NT2/D1 (cell line): ENCODE measurements at regions not wholly inside any gene's neighbourhood (a gene's known extent, or its start where the extent isn't known, plus 50 kb on each side); places are given as distances from the start of the nearest gene placed in this dataset.

Source experiments
- DNase-seq: peaks from one replicate; pipeline ENCODE4 v3.0.0-alpha.2; 2011; ENCODE audit warnings: low read depth, low spot score
- H3K27me3 ChIP-seq: 2 replicates; pipeline ENCODE4 v1.6.0; 2011; ENCODE audit warnings: mild to moderate bottlenecking; ENCODE audit not compliant: insufficient read length, insufficient read depth
- H3K36me3 ChIP-seq: 2 replicates; pipeline ENCODE4 v1.6.1; 2011; ENCODE audit warnings: mild to moderate bottlenecking, low read length, mixed read lengths; ENCODE audit not compliant: insufficient read depth, insufficient read length
- H3K4me1 ChIP-seq: 2 replicates; pipeline ENCODE4 v1.5.1; 2011; ENCODE audit not compliant: insufficient read depth, insufficient read length
- H3K4me3 ChIP-seq: 2 replicates; pipeline ENCODE4 v1.5.1; 2011; ENCODE audit warnings: low read depth; ENCODE audit not compliant: insufficient read length
- H3K9ac ChIP-seq: 2 replicates; pipeline ENCODE4 v1.6.0; 2011; ENCODE audit warnings: low read depth; ENCODE audit not compliant: insufficient read length
- H3K9me3 ChIP-seq: 2 replicates; pipeline ENCODE4 v1.5.1; 2011; ENCODE audit warnings: mild to moderate bottlenecking, low read length; ENCODE audit not compliant: insufficient read depth
- SUZ12 ChIP-seq: IDR thresholded peaks from 2 replicates; pipeline ENCODE4 v1.6.1; 2011; ENCODE audit not compliant: insufficient read length, insufficient read depth; ENCODE audit errors: extremely low read depth
- YY1 ChIP-seq: IDR thresholded peaks from 2 replicates; pipeline ENCODE4 v1.6.1; 2011; ENCODE audit not compliant: insufficient read length, insufficient read depth
- ZNF274 ChIP-seq: IDR thresholded peaks from 2 replicates; pipeline ENCODE4 v1.6.1; 2011; ENCODE audit warnings: mild to moderate bottlenecking, low read depth, low read length

DNA sequence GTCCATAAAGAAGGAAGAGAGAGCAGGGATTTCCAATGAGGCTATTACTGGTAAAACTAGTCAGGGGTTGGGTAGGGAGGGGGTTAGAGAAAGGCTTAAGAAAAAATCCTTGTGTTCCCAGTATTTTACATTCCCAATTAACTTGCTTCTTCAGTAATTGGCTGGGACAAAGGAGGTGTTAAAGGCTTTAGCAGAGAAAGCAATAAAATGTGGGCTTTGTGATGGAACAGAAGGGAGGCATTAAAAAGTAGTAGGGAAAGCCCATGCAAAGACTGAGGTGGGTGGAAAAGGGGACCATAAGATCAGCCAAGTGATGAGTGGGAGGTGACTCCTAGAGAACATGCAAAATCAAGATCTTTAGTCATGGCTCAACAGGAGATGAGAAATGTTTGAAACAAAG lies 1467.2 kb downstream of the RPA4 start:
- TF ChIP-seq SUZ12 (no peak), YY1 (no peak), ZNF274 (no peak)
- Histone ChIP-seq H3K4me3 (no peak overlapping the region), H3K9ac (no peak overlapping the region), H3K9me3 (no peaks in the 10 kb centered on the region), H3K27me3 (no peaks in the 10 kb centered on the region), H3K4me1 (no peaks in the 10 kb centered on the region), H3K36me3 (no peaks in the 10 kb centered on the region)
- peak; percentile 42 for DNase-seq

DNA sequence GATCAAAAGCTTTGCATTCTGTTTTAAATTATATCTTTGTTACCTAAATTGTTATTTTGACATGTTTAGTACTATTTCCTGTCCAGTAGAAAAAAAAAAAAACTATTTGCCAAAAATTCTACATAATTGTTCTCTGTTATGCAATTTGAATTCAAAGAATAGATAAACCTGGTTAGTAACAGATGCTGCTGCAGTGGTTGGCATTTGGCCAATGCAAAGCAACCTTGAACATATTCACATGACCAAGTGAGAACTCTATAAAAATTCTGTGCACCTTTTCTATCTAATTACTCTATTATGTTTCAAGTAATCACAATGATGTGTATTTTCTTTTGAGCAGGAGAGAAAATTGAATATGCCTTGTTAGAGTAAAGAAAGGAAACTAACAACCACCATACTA lies 1473.4 kb downstream of the RPA4 start:
- DNase-seq, result no peak
- no peaks in the 10 kb centered on the region for H3K4me1 ChIP-seq
- H3K4me3 ChIP-seq, result no peak overlapping the region
- no peak overlapping the region for H3K9ac ChIP-seq
- no peak for TF ChIP-seq YY1
- no peak for TF ChIP-seq ZNF274
- no peak for TF ChIP-seq SUZ12
- no peaks in the 10 kb centered on the region for H3K27me3 ChIP-seq
- H3K36me3 ChIP-seq, result no peaks in the 10 kb centered on the region
- H3K9me3 ChIP-seq, result no peaks in the 10 kb centered on the region

DNA sequence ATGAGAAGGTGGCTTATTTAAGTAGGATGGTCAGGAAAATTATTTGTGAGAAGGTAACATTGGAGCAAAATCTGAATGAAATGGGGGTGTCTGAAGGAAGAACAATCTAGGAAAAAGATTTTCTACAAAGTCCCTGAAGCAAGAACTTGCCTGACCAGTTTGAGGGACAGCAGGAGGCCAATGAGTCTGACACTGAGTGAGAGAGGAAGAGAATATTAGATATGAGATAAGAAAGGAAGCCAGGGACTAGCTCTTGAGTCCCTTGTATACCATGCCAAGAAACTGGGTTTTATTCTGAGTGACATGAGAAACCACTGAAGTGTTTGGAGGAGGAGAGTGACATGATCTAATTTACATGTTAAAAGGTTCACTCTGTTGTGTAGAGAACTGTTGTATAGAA lies 1478.9 kb downstream of the RPA4 start:
- TF ChIP-seq SUZ12, result no peak
- TF ChIP-seq YY1, result no peak
- TF ChIP-seq ZNF274, result no peak
- Histone ChIP-seq H3K36me3 (no peaks in the 10 kb centered on the region), H3K4me3 (no peak overlapping the region), H3K4me1 (no peaks in the 10 kb centered on the region), H3K9ac (no peak overlapping the region), H3K27me3 (no peaks in the 10 kb centered on the region), H3K9me3 (no peaks in the 10 kb centered on the region)
- DNase-seq, result no peak

DNA sequence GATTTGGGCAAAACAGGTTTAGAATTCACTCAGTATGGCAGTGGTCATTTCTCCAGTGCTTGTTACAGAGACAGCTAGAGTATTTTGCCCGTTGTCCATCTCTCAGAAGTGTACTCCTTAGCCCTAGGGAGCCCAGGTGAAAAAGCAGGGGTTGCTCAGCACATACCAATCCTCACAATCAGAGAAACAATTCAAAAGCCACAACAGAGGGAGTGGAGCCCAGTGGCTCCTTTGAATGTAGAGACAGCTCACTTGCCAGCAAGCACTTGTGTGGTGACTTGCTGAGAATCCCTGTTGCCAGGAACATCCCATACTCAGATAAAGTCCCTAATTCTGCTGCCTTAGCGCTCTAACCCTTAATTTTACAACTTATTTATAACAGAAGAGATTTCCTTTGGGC lies 1488.3 kb downstream of the RPA4 start:
- H3K36me3 ChIP-seq, result no peaks in the 10 kb centered on the region
- no peak for DNase-seq
- H3K4me1 ChIP-seq, result no peaks in the 10 kb centered on the region
- no peak overlapping the region for H3K4me3 ChIP-seq
- no peak overlapping the region for H3K9ac ChIP-seq
- no peaks in the 10 kb centered on the region for H3K27me3 ChIP-seq
- H3K9me3 ChIP-seq, result no peaks in the 10 kb centered on the region; the same call in 1 of the 2 replicates
- TF ChIP-seq YY1, result no peak
- TF ChIP-seq SUZ12, result no peak
- no peak for TF ChIP-seq ZNF274

DNA sequence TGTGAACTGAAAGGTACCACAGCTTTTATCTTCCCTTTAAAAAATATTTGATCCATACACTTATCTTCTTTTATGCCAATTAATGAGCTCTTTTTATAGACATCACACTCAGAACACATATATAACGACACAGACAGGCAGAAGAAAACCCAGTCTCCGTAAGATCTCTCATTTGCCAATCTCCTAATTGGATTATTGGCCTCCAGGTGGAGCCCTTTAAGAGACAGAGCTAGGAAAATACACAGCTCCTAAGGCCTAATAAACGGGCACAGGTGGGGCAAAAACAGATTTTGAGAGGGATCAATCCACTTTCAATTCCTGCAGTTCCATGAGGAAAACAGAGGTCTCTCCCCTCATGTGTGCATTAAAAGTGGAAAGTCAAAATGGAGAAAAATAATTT lies 1495.4 kb downstream of the RPA4 start:
- H3K9ac ChIP-seq, result no peak overlapping the region

DNA sequence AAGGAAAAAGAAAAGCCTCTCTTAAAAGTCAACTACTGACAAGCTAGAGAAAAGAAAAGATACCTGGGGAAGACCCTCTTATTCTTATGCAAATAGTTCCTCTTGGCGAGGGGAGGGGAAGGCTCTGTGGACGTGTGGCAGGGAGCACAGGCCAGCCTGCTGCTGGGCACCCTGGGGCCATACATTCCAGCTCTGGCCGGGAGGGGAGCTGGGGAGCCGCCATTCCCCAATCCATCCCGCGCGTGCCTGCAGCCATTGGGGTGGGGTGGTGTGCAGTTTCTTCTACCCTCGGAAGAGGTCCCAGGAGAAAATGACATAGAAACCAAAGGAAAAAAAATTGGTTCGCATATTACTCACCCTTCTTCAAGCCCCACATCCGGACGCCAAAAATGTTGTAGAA lies 1496.4 kb downstream of the RPA4 start:
- Histone ChIP-seq H3K9ac (no peak overlapping the region), H3K9me3 (peaks cover 18% of the 10 kb centered on the region), H3K27me3 (no peaks in the 10 kb centered on the region), H3K36me3 (no peaks in the 10 kb centered on the region), H3K4me3 (no peak overlapping the region), H3K4me1 (no peaks in the 10 kb centered on the region)
- DNase-seq, result peak; percentile 38
- TF ChIP-seq SUZ12 (no peak), YY1 (no peak), ZNF274 (no peak)

More for the DNA sequence above, 1495.4 kb downstream of the RPA4 start:
- Histone ChIP-seq H3K4me1 (no peaks in the 10 kb centered on the region), H3K27me3 (no peaks in the 10 kb centered on the region), H3K4me3 (no peak overlapping the region), H3K9me3 (peaks cover 18% of the 10 kb centered on the region), H3K36me3 (no peaks in the 10 kb centered on the region)
- no peak for TF ChIP-seq YY1
- TF ChIP-seq ZNF274, result no peak
- no peak for TF ChIP-seq SUZ12
- DNase-seq, result no peak

DNA sequence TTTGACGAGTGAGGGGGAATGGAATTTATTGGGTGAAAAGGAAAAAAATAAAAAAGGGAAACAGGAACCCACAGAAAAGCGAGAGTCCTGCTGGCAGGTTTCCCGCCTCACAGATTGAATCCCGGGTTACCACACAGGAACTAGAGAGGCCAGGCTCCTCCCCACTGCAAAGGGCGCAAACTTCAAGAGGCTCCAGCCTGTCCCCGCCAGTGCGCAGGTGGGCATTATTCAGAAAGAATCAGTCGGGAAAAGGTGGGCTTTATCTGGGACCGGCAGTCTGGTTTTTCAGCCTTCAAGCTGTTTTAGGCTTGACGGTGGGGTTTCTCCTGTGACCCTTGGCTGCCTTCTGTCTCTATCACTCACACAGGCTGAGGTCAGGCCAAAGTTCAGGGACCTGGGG lies 1496.8 kb downstream of the RPA4 start:
- H3K4me3 ChIP-seq, result no peak overlapping the region
- no peaks in the 10 kb centered on the region for H3K4me1 ChIP-seq
- TF ChIP-seq SUZ12 (no peak), YY1 (no peak), ZNF274 (no peak)
- DNase-seq, result no peak
- H3K36me3 ChIP-seq, result no peaks in the 10 kb centered on the region
- no peaks in the 10 kb centered on the region for H3K27me3 ChIP-seq
- H3K9me3 ChIP-seq, result peaks cover 18% of the 10 kb centered on the region
- H3K9ac ChIP-seq, result no peak overlapping the region
